ENCODE measurements at regions not wholly inside any gene's neighbourhood (a gene's known extent, or its start where the extent isn't known, plus 50 kb on each side); places are given as distances from the start of the nearest gene placed in this dataset.

GRCh38 chr13:85631801-85632200 is 167.4 kb downstream of the SLITRK6 start:
- no peak for TF ChIP-seq POLR2A (IDR thresholded peaks at IDR 0.05; ENCODE audit: low read length)
- TF ChIP-seq GATA1 (IDR thresholded peaks at IDR 0.05; ENCODE audit: low read depth, low read length), result no peak

Measured in erythroblast (primary cell).